Prostate gland (tissue), 2 donors: ENCODE measurements at regions not wholly inside any gene's neighbourhood (a gene's known extent, or its start where the extent isn't known, plus 50 kb on each side); places are given as distances from the start of the nearest gene placed in this dataset.

ENCODE experiments used
- DNase-seq: peaks from one replicate; pipeline ENCODE4 v3.0.0-alpha.2; 2019; ENCODE audit warnings: low spot score
- H3K27ac ChIP-seq, 2 donors: fragments of 200-600 bp; sonication (generic); 2 replicates each; pipeline ENCODE4 v1.5.1; 2017 to 2019
- H3K27me3 ChIP-seq: fragments of 200-600 bp; sonication (generic); replicated peaks from 2 replicates; pipeline ENCODE4 v1.5.1; 2019; ENCODE audit not compliant: insufficient read depth
- H3K36me3 ChIP-seq, 2 donors: fragments of 200-600 bp; sonication (generic); 1 replicate in 1 of 2; 2 replicates in 1 of 2; pipeline versions ENCODE4 v1.5.1 to v1.8.1; 2017 to 2019
- H3K4me1 ChIP-seq: fragments of 200-600 bp; sonication (generic); replicated peaks from 2 replicates; pipeline ENCODE4 v1.5.1; 2019
- H3K4me3 ChIP-seq, 2 donors: fragments of 200-600 bp; sonication (generic); 2 replicates each; pipeline ENCODE4 v1.5.1; 2017 to 2019
- H3K9me3 ChIP-seq: fragments of 200-600 bp; sonication (generic); 2 replicates; pipeline ENCODE4 v1.5.1; 2017
- POLR2A ChIP-seq: fragments of 450-650 bp; IDR thresholded peaks from one replicate; pipeline ENCODE4 v1.6.1; 2016; ENCODE audit warnings: antibody characterized with exemption, mild to moderate bottlenecking
- POLR2AphosphoS5 ChIP-seq: sonication (generic); formaldehyde crosslinking; IDR thresholded peaks from one replicate; pipeline ENCODE4 v1.6.1; 2017; ENCODE audit warnings: antibody characterized with exemption
- WGBS: methylation state at CpG from one replicate; pipeline ENCODE4 v1.1.5; 2018; 5-methylcytosine and 5-hydroxymethylcytosine counted together
- intact Hi-C: fragments of 100-400 bp; cut with DNase I; formaldehyde crosslinking; loops from one replicate; pipeline ENCODE4 v1.14.2; 2022
- TF ChIP-seq, protein P1 (sequence below), 4 experiments: fragments of 200-600 bp in 2 of 4; fragments of 450-650 bp in 2 of 4; sonication (generic) in 2 of 4; IDR thresholded peaks; 1 replicate in 3 of 4; 2 replicates in 1 of 4; pipeline ENCODE4 v1.5.1; 2016 to 2019; ENCODE audit warnings: antibody characterized with exemption in 4 of 4, mild to moderate bottlenecking in 2 of 4, moderate library complexity in 2 of 4

DNA sequence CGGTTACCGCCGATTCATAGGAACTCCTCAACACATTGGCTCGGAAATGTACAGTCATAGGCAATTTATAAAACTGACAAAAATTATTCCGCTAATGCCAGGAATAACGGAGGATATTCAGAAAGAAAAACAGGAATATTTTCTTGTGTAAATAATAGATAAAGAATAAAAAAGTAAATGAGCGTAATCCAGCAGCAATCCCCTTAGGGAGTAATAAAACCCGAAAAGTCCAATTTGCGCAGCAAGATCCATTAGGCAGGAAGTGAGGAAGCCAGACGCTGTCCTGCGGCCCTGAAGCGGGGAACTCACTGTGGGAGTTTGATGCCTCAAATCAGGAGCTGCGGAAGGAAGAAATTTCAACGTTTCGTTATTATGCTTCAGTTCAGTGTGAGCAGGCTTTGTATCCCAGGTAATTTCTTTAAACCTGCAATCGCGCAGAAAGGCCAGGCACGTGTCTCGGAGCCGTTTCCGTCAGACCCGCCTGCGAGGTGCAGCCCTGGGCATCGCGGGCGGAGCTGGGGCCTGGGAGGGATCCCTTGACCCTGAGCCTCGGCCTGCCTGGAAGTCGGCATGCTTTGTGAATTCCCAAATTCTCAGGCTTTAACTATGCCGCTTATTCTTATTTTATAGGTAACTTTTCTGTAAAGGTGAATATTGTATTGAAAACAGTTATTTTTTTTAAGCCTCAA, 180.9 kb upstream of the ALKAL2 start:
- Histone ChIP-seq H3K4me1 (peaks cover 3% of the 10 kb centered on the region), H3K9me3 (no peaks in the 10 kb centered on the region), H3K27ac (no peak overlapping the region), H3K4me3 (no peak overlapping the region), H3K27me3 (peaks cover 16% of the 10 kb centered on the region), H3K36me3 (no peaks in the 10 kb centered on the region)
- intact Hi-C loops, result no loop called here
- TF ChIP-seq POLR2AphosphoS5 (no peak), POLR2A (no peak)
- TF ChIP-seq, protein P1, sequence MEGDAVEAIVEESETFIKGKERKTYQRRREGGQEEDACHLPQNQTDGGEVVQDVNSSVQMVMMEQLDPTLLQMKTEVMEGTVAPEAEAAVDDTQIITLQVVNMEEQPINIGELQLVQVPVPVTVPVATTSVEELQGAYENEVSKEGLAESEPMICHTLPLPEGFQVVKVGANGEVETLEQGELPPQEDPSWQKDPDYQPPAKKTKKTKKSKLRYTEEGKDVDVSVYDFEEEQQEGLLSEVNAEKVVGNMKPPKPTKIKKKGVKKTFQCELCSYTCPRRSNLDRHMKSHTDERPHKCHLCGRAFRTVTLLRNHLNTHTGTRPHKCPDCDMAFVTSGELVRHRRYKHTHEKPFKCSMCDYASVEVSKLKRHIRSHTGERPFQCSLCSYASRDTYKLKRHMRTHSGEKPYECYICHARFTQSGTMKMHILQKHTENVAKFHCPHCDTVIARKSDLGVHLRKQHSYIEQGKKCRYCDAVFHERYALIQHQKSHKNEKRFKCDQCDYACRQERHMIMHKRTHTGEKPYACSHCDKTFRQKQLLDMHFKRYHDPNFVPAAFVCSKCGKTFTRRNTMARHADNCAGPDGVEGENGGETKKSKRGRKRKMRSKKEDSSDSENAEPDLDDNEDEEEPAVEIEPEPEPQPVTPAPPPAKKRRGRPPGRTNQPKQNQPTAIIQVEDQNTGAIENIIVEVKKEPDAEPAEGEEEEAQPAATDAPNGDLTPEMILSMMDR (IDR thresholded peaks at IDR 0.05), result no peak
- DNase-seq, result no peak
- WGBS, result 64% methylated on average over 29 of the region's 29 CpGs

DNA sequence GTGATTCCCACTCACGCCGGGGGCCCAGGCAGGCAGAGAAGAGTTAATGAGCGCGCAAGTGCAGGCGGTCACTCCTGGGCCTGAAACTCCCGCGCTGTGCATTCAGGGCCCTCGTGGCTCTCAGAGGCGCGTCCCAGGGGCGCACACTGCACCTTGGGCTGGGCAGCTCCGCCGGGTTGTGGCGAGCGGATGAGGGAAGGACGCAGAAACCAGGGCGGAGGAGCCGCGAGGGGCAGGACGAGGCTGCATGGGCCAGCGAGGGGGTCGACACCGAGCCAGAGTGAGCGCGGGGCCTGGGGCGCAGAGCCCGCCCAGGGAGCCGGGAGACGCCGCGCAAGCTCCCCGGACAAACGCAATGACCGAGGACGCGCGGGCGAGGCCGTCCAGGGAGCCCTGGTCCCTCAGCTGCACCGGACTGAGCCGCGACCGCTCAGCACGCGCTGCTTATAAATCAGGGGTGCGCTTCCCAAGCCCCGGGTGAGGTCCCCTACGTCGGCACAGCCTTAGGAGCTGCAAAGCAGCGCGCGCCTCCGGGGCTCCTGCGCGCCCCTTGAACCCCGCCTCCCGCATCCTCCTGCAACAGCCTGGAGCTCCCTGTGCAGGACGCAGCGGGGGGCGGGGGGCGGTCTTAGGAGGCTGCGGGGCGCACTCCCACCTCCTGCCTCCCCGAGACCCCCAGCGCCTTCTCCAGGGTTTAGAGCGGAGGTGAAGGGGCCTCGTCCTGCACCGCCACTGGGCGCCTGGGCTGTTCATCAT, 180.2 kb upstream of the ALKAL2 start:
- no peak for TF ChIP-seq POLR2A
- TF ChIP-seq POLR2AphosphoS5, result no peak
- TF ChIP-seq, protein P1 (IDR thresholded peaks at IDR 0.05), result no peak
- peaks cover 16% of the 10 kb centered on the region for H3K27me3 ChIP-seq
- no peak overlapping the region for H3K27ac ChIP-seq
- 9% methylated on average over 60 of the region's 69 CpGs for WGBS
- no peaks in the 10 kb centered on the region for H3K9me3 ChIP-seq
- no peaks in the 10 kb centered on the region for H3K36me3 ChIP-seq
- H3K4me3 ChIP-seq, result no peak overlapping the region
- intact Hi-C loops, result no loop called here
- peaks cover 3% of the 10 kb centered on the region for H3K4me1 ChIP-seq
- DNase-seq, result no peak

DNA sequence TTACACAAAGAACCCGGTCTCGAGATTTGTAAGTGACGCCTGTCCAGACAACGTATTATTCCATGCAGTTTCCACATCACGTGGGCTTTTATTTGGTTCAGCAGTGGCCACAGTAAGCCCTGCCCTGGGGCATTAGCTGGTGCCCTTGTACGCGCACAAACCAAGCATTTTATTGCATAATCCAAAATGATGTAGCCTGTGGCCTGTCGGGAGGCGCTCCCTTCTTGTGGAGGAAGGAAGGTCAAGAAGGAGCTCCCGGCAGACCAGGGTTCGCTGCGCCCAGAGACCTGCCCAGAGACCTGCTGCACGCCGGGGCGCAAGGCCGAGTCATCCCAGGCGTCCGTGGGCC, 179.6 kb upstream of the ALKAL2 start:
- no peak for DNase-seq
- H3K9me3 ChIP-seq, result no peaks in the 10 kb centered on the region
- H3K27me3 ChIP-seq, result peaks cover 16% of the 10 kb centered on the region
- H3K27ac ChIP-seq, result no peak overlapping the region
- no peaks in the 10 kb centered on the region for H3K36me3 ChIP-seq
- intact Hi-C loops, result no loop called here
- peaks cover 3% of the 10 kb centered on the region for H3K4me1 ChIP-seq
- H3K4me3 ChIP-seq, result no peak overlapping the region
- no peak for TF ChIP-seq POLR2AphosphoS5
- TF ChIP-seq POLR2A, result no peak
- TF ChIP-seq, protein P1 (IDR thresholded peaks at IDR 0.05), result no peak
- WGBS, result 66% methylated on average over 18 of the region's 18 CpGs

DNA sequence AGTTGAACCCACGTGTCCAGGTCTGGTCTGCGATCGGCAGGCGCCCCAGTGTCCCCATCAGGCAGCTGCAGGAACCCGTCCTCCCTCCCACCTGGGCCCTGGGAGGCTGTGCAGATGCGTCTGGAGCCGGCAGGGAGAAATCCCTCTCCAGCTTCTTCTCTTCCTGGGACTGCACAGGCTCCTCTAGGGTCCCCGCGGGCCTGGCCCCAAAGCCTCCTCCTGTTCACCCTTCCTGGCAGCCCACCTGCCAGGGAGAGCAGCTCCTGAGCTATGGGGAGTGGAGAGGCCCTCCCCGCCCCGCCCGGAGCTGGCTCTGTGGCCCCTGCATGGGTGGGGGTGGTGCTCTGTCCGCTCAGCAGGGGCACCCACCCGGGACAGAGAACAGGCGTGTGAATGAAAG, 179.2 kb upstream of the ALKAL2 start:
- Histone ChIP-seq H3K27ac (no peak overlapping the region), H3K27me3 (peaks cover 16% of the 10 kb centered on the region), H3K4me3 (no peak overlapping the region), H3K36me3 (no peaks in the 10 kb centered on the region), H3K9me3 (no peaks in the 10 kb centered on the region), H3K4me1 (peaks cover 3% of the 10 kb centered on the region)
- DNase-seq, result no peak
- TF ChIP-seq POLR2A (no peak), POLR2AphosphoS5 (no peak)
- TF ChIP-seq, protein P1 (IDR thresholded peaks at IDR 0.05), result no peak
- WGBS, result 79% methylated on average over 15 of the region's 15 CpGs
- intact Hi-C loops, result no loop called here
